Hypothalamus (tissue), 51 donors: ENCODE measurements at regions not wholly inside any gene's neighbourhood (a gene's known extent, or its start where the extent isn't known, plus 50 kb on each side); places are given as distances from the start of the nearest gene placed in this dataset.
A peak's percentile ranks its signal among the peaks of the same experiment; 100 is the strongest.
"Not testable (repeated sequence)": the region's sequence is repeated elsewhere in the genome, so short reads cannot be mapped to it uniquely, and the experiment has no call there.

ENCODE experiments used
- DNase-seq, 51 donors: peaks; one replicate each; lab custom pipeline; 2025; lab: John Stamatoyannopoulos, UW

DNA sequence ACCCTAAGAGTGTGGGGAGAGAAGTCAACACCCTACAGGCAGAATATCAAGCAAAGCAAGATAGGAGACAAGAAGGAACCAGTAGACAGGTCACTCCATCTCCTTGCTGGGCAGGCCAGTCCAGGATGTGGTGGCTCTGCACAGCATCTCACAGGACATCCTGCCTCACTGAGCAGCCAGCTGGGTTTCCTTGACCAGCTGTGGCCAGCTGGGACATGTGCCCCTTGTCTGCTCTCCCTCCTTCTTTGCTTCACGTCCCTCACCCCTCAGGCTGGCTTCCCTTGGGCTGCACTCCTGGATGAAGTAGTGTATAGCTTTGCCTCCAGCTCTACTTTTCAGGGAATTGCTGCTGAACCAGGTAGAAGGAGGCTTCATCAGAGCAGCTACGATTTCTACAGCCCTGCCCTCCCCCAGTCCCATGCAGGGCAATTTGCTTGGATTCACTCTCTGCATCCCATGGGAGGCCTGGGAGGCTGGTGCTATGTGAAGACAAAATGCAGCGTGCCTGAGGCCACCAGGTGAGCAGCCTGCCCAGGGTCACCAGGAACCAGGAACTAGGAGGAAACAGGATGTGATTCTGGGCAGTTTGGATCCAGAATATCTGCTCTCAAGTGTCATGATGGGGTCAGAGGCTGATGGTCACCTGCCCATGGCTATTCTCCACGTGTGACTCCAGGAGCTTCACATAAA, 110.0 kb upstream of the PMEPA1 start:
- no peak for DNase-seq

DNA sequence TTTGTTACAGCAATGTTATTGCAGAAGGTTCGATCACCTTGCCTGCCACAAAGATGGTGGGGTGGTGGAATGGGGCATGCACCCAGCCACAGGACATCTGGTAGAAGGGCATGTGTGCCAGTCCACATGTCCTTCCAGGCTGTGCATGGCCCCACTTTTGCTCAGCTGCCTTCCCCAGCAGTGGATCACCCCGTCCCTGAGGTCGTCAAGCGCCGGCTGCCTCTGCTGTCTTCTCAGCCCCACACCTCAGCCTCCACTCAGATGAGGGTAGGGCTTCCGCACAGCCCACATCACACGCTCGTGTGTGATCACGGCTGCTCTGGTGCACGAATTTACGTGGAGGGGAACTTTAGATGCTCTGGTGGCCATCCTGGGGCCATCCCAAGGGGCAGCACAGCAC, 109.5 kb upstream of the PMEPA1 start:
- DNase-seq, result no peak

GRCh38 chr20:57818418-57819181, 108.8 kb upstream of the PMEPA1 start:
- no peak for DNase-seq

GRCh38 chr20:57815405-57815804, 105.6 kb upstream of the PMEPA1 start:
- DNase-seq, result no peak

DNA sequence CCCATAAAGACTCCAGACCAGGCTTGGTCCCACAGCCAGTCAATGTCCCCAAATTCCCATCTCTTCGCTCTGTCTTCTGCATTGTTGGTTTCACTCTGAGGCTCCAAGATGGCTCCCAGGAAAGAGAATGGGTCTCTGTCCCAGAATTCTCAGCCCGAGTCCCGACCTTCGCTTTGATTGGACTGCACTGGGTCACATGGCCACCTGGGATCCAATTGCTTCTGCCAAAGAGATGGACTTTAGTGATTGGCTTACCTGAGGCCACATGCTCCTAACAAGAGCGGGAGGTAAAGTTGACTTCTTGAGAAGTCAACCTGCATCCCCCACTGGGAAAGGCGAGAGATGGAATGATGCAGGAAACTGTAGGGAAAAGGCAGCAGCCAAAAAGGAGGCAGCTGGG, 104.7 kb upstream of the PMEPA1 start:
- DNase-seq, result no peak

GRCh38 chr20:57813509-57814269, 103.9 kb upstream of the PMEPA1 start:
- no peak for DNase-seq

DNA sequence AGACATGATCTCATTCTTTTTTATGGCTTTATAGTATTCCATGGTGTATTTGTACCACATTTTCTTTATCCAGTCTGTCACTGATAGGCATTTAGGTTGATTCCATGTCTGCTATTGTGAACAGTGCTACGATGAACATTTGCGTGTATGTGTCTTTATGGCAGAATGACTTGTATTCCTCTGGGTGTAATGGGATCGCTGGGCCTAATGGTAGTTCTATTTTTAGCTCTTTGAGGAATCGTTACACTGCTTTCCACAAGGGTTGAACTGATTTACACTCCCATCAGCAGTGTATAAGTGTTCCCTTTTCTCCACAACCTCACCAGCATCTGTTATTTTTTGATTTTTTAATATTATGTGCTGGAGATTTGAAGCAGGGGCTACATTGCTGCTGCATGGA, 102.8 kb upstream of the PMEPA1 start:
- not testable (repeated sequence) for DNase-seq

DNA sequence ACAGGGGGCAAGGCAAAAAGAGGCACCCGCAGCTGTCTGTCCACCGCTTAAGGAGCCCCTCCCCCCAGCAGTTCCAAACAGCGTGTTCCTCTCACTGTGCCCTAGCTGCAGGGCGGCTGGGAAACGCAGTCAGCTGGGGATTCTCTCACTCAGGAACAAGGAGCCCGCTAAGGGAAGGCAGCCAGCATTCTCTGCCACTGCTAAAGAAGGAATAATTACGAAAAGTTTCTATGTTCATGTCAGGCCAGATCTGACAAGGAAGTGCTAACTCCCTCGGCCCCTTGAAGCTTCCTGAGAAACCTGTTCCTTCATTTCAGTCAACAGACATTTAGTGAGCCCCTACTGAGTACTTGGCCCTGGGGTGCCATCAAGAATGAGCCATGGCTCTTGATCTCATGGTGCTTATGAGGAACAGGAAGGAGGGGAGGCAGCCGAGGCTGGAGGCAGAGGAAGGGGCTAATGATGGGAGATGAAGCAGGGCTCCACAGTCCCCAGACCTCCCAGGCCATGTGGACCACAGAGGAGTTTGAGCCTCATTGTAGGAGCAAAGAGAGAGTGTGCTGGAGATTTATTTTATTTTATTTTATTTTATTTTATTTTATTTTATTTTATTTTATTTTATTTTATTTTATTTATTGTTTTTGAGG, 101.7 kb upstream of the PMEPA1 start:
- peak in 20 of 51 donors; percentile 5 to 36 (median 14) for DNase-seq

- no peak for DNase-seq
Measured at GRCh38 chr20:57810511-57811373, 100.9 kb upstream of the PMEPA1 start.

- DNase-seq, result no peak
Measured at GRCh38 chr20:57809661-57810172, 99.9 kb upstream of the PMEPA1 start.

DNA sequence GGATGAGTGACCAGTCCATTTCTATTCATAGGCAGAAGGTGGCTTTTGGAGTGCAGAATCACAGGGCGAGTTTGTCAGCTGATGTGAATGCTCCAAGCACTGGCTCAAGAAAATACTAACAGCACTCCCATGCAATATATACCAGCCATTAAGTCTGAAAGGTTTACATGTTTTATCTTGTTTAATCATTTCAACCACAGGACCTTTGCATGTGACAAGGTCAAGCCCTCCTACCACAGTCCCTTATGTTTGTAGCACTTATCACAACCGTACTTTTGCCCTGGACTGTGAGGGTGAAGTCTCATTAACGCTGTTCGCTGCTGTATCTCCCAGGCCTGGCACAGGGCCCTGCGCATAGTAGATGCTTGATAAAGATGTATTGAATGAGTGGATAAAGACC, 99.3 kb upstream of the PMEPA1 start:
- DNase-seq, result no peak

DNA sequence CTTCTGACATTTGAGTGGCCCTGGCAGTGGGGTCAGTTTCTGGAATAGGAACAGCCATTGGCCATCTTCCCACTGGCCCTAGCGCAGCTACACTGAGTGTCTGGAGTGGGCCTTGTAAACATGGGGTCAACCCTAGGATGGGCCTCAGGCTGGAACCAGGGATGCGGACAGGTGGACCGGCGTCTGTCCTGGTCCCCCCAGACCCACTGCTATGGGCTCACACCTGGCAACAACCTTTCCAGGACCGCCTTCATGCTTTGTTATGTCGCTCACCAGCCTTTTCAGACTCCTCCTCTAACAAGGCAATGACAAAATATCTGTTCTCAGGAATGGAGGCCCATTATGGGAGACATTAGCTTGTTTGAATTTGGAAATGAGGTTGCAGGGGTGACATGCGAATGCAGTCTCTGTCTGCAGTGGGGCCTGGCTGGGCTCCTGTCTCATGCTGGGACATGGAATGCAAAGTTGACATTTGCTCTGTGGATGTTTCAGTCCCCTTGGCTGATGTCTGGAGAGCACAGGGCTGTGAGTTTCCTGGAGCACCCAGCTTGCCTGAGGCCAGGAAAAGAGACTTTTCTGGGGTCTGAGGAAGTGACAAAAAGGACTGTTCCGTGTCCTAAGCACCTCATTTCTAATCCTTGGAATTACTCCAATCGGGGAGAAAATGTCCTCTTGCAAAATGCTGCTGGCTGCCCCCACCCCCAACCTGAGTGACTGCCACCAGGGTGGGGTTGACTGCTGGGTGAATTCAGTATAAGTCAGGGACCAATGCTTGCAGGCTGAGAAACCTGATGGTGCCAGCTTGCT, 98.7 kb upstream of the PMEPA1 start:
- no peak for DNase-seq

DNA sequence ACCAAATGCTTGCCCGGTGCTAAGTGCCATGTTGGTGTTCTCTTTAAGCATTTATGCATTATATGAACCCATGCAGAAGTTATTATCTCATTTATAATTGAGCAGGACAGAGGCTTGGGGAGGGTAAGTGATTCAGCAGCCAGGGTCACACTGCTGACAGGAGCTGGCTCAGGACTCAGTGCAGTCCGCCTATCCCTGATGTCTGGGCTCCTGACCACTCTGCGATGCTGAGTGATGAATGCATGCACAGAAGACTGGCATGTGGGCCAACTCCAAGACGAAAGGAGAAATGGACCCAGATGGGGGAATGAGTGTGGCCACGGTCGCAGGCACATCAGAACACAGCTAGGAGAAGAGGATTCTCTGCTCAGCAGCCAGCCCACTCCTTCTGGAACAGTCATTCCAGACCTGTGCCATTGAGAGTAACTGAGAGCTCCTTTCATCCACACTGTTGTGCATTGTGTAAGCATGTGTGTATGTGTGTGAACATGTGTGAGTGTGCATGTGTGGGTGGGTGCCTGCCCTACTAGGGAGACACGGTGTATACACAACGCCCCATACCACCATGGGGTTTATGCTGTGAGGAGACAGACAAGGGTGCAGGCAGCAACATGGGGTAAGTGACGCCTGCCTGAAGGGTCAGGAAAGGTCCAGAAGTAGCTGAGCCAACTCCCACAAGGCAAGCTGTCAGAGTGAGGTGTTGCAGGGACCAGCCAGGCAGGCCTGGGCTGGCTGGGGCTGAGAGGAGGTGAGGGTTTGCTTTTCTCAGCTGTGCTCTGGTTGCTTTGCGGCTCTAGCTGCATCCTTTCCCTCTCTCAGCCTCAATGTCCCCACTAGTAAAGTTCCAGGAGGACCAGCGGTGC, 97.8 kb upstream of the PMEPA1 start:
- no peak for DNase-seq

GRCh38 chr20:57806975-57807374, 97.2 kb upstream of the PMEPA1 start:
- DNase-seq, result no peak

DNA sequence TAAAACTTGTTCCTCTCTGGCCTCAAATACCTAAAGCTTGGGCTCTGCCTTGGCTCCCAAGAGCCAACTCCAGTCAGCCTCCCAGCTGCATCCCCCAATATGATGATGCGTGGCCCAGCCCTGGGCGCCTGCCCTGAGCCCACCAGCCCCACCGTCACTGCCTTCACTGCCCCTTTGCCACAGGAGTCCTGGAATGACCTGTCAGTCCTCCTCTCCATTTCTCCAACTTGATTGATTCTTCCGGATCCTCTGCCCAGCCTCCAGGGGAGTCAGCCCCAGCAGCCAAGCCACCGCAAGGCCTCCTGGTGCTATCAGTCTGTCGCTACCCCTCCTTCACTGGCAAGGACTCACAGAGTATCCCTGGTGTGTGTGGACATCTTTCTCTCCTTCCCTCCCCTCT, 96.7 kb upstream of the PMEPA1 start:
- DNase-seq, result no peak

DNA sequence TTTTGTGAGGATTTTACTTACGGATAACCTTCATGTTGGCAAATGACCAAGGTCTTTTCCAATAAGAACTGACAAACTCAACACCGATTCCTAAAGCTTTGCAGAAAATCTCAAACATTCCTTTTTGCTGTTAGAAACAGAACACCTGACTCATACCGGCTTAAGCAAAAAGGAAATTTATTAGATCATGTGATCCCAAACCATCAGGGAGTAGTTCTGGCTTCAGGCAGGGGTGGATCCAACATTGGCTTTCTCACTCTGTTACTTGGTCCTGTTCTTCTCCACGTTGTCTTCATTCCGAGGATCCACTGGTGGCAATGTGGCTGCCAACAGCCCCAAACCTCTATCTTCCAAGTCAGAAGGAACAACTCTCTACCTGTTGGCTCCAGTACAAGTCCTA, 95.9 kb upstream of the PMEPA1 start:
- DNase-seq, result no peak

- DNase-seq, result no peak
Measured at GRCh38 chr20:57804470-57805250, 94.8 kb upstream of the PMEPA1 start.
